ENCODE measurements at regions not wholly inside any gene's neighbourhood (a gene's known extent, or its start where the extent isn't known, plus 50 kb on each side); places are given as distances from the start of the nearest gene placed in this dataset.

DNA sequence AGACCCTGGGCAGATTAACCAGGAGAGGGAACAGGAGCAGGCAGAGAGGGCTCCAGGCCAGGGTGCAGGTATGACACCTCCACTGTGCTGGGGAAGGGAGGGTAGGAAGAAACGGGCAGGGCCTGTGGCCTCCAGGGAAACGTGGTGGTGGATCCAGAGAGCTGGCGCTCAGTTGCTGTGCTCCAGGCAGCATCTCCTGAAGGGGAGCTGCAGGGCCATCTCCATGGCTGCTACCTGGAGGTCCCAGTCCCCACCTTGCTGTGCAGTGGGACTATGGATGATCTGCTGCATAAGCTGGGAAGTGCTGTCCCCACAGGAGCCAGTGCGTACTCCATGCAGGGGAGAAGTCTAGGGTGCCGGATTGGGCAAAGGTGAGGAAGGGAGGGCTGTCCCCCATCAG is 125.9 kb upstream of the RUNX3 start:
- TF ChIP-seq CTCF (IDR thresholded peaks at IDR 0.05) (no peak), ZFX (IDR thresholded peaks at IDR 0.05; ENCODE audit: borderline replicate concordance) (no peak)
- no peak overlapping the region for H3K27ac ChIP-seq

GRCh38 chr1:25055324-25055780 is 125.3 kb upstream of the RUNX3 start:
- TF ChIP-seq CTCF (IDR thresholded peaks at IDR 0.05) (no peak), ZFX (IDR thresholded peaks at IDR 0.05; ENCODE audit: borderline replicate concordance) (no peak)
- H3K27ac ChIP-seq: no peak overlapping the region

DNA sequence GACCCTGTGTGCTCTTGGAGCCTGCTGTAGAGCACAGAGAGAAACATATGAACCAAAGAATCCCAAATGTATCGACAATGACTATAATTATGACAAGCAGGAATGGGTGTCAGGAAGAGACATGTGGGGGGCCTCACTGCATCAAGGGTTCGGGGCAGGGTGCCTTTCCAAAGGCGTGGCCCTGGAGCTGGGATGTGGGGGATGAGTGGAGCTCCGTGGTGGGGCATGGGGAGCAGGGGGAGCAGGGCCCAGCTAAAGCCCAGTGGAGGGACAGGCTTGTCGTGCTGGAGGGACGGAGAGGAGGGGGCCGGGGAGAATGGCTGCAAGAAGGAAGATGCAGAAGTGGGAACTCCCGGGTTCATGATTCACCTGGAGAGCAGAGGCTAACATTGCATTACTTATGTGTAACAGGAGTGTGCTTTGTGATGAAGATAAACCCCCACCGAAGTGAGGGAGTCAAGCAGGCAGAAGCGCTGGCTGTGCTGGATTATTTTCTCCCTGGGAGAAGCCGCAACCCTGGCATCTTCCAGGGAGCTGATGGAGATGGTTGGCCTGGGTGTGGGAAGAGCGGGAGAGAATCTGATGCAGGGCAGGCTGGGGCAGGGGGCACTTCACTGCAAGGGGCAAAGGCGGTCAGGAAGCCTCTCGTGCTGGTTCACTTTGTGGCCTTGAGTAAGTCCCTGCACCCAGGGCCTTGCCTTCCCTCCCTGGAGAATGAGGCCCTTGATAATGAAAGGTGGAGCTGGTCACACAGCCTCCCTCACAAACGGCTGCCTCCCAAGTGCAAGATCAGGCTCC is 124.6 kb upstream of the RUNX3 start:
- TF ChIP-seq CTCF (IDR thresholded peaks at IDR 0.05) (no peak), ZFX (IDR thresholded peaks at IDR 0.05; ENCODE audit: borderline replicate concordance) (no peak)
- no peak overlapping the region for H3K27ac ChIP-seq

DNA sequence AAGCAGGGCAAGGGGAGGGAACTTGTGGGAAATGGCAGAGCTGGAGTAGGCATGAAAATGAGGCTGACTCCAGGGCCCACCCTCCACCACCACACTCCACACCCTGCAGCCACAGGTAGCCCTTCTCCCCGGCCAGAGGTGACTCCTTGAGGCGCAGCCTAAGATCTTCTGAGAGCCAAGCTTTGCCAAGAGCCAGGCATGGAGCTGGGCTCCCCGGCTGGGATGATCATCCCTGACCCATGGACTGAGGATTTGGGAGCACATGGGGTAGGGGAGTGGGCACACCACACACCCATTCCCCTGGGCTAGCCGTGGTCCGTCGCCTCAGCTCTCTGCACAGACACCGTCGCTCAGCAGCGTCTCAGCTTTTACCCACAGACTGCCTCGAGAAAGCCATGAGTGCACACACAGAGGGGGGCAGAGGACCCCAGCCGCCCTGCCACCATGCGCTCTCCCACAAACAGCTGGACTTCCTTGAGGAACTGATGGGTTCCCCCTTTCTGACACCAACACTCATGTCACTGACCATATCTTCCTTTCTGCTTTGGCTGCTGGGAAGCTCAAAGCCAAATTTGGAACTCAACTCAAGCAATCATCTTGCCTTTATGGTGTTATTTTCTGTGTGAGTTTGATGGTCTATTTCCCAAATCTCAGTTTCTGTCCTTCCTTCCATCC is 123.6 kb upstream of the RUNX3 start:
- no peak for TF ChIP-seq ZFX (IDR thresholded peaks at IDR 0.05; ENCODE audit: borderline replicate concordance)
- no peak for TF ChIP-seq CTCF (IDR thresholded peaks at IDR 0.05)

GRCh38 chr1:25051906-25052305 is 121.8 kb upstream of the RUNX3 start:
- TF ChIP-seq CTCF (IDR thresholded peaks at IDR 0.05) (no peak), ZFX (IDR thresholded peaks at IDR 0.05; ENCODE audit: borderline replicate concordance) (no peak)
- no peak overlapping the region for H3K27ac ChIP-seq

More for the DNA sequence above, 123.6 kb upstream of the RUNX3 start:
- no peak overlapping the region for H3K27ac ChIP-seq

DNA sequence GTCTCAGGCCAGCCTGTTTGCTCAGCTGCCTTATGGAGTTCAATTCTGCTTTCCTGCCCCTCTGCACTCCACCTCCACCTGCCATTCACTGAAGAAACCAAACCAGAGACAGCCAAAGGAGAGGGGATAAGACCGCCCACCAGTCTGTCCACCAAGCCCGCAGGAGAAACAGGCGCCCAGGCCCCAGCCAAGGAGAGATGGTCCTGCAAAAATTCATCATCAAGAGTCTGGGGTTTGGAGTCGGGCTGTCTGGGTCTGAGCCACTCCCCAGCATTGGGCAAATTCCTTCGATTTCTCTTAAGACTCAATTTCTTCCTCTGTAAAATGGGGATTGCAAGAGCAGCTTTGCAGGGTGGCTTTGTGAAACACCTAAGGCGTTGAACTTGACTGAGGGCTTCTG is 121.4 kb upstream of the RUNX3 start:
- no peak for TF ChIP-seq CTCF (IDR thresholded peaks at IDR 0.05)
- no peak for TF ChIP-seq ZFX (IDR thresholded peaks at IDR 0.05; ENCODE audit: borderline replicate concordance)
- H3K27ac ChIP-seq: no peak overlapping the region

DNA sequence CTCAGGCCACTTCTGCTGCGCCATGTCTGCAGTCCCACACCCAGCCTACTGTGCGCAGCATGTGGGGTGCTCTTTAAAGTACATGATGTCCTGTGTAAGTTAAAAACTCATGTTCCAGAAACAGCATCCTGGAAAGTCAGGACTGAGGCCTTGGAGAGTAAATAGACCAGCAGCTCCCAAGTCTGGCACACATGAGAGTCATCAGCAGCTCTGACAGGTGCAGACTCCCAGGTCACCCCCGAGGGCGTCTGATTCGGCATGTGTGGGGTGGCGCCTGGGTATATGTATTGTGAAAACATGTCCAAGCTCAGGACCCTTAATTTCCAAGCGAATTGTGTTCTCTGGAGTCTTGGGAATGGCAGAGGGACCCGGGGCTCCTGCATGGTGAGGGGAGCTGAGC is 120.1 kb upstream of the RUNX3 start:
- no peak for TF ChIP-seq ZFX (IDR thresholded peaks at IDR 0.05; ENCODE audit: borderline replicate concordance)
- TF ChIP-seq CTCF (IDR thresholded peaks at IDR 0.05): no peak
- H3K27ac ChIP-seq: no peak overlapping the region
